ENCODE measurements at regions not wholly inside any gene's neighbourhood (a gene's known extent, or its start where the extent isn't known, plus 50 kb on each side); places are given as distances from the start of the nearest gene placed in this dataset.
"Not testable (repeated sequence)": the region's sequence is repeated elsewhere in the genome, so short reads cannot be mapped to it uniquely, and the experiment has no call there.

DNA sequence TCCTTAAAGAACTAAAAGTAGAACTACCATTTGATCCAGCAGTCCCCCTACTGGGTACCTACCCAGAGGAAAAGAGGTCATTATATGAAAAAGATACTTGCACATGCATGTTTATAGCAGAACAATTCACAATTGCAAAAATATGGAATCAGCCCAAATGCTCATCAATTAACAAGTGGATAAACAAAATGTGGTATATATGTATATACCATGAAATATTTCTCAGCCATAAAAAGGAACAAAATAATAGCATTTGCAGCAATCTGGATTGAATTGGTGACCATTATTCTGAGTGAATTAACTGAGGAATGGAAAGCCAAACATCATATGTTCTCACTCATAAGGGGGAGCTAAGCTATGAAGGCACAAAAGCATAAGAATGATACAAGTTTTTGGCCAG is 64.7 kb upstream of the KRAS start:
- intact Hi-C loops (cut with micrococcal nuclease; ENCODE audit: unreplicated experiment) = no loop called here
- Histone ChIP-seq H3K36me3 (ENCODE audit: control insufficient read depth, insufficient read depth, low read length) (no peaks in the 10 kb centered on the region), H3K9me3 (0 out of 2 replicates have a peak, but pooled peaks cover 3% of the 10 kb centered on the region), H3K4me1 (no peaks in the 10 kb centered on the region), H3K4me3 (ENCODE audit: low read depth, low read length) (no peak overlapping the region), H3K27me3 (replicated peaks; ENCODE audit: control insufficient read depth, insufficient read depth, low read length) (no peaks in the 10 kb centered on the region)
- no TSS peak for BruUV-seq (replicated peaks)
- Mint-ChIP-seq H3K36me3 (ENCODE audit: insufficient read depth, unreplicated experiment) (no peaks in the 10 kb centered on the region), H3K27me3 (ENCODE audit: insufficient read depth, unreplicated experiment) (no peaks in the 10 kb centered on the region), H3K27ac (ENCODE audit: unreplicated experiment) (no peak overlapping the region), H3K4me3 (ENCODE audit: unreplicated experiment) (no peak overlapping the region), H3K4me1 (ENCODE audit: low read depth, unreplicated experiment) (no peaks in the 10 kb centered on the region), H3K9me3 (ENCODE audit: unreplicated experiment) (peaks cover 23% of the 10 kb centered on the region)
- TF ChIP-seq, protein P1, sequence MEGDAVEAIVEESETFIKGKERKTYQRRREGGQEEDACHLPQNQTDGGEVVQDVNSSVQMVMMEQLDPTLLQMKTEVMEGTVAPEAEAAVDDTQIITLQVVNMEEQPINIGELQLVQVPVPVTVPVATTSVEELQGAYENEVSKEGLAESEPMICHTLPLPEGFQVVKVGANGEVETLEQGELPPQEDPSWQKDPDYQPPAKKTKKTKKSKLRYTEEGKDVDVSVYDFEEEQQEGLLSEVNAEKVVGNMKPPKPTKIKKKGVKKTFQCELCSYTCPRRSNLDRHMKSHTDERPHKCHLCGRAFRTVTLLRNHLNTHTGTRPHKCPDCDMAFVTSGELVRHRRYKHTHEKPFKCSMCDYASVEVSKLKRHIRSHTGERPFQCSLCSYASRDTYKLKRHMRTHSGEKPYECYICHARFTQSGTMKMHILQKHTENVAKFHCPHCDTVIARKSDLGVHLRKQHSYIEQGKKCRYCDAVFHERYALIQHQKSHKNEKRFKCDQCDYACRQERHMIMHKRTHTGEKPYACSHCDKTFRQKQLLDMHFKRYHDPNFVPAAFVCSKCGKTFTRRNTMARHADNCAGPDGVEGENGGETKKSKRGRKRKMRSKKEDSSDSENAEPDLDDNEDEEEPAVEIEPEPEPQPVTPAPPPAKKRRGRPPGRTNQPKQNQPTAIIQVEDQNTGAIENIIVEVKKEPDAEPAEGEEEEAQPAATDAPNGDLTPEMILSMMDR (IDR thresholded peaks at IDR 0.05; ENCODE audit: insufficient read depth in 1 of 2, low read depth in 1 of 2, low read length in 1 of 2, severe bottlenecking in 1 of 2, unreplicated experiment in 1 of 2) = no peak
- POLR2A ChIA-PET = no interaction called here
- DNase-seq = no peak
- CTCF ChIA-PET = no interaction called here

DNA sequence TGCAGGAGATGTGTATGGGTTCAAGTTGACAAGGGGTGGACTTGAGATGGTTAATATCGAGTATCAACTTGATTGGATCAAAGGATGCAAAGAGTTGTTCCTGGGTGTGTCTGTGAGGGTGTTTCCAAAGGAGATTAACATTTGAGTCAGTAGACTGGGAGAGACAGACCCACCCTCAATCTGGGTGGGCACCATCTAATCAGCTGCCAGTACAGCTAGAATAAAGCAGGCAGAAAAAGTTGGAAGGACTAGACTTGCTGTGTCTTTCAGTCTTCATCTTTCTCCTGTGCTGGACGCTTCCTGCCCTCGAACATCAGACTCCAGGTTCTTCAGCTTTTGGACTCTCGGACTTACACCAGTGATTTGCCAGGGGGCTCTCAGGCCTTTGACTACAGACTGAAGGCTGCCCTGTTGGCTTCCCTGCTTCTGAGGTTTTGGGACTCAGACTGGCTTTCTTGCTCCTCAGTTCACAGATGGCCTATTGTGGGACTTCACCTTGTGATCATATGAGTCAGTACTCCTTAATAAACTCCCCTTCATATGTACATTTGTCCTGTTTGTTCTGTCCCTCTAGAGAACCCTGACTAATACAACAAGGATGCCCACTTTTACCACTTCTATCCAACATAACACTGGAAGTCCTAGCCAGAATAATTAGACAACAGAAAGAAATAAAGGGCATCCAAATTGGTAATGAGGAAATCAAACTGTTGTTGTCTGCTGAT is 62.7 kb upstream of the KRAS start:
- DNase-seq; H3K36me3 ChIP-seq (ENCODE audit: control insufficient read depth, insufficient read depth, low read length); BruUV-seq (replicated peaks); H3K27me3 Mint-ChIP-seq (ENCODE audit: insufficient read depth, unreplicated experiment); H3K27ac Mint-ChIP-seq (ENCODE audit: unreplicated experiment); H3K9me3 ChIP-seq; H3K4me3 Mint-ChIP-seq (ENCODE audit: unreplicated experiment); H3K4me1 Mint-ChIP-seq (ENCODE audit: low read depth, unreplicated experiment); CTCF ChIA-PET; H3K4me3 ChIP-seq (ENCODE audit: low read depth, low read length); H3K27me3 ChIP-seq (replicated peaks; ENCODE audit: control insufficient read depth, insufficient read depth, low read length); H3K36me3 Mint-ChIP-seq (ENCODE audit: insufficient read depth, unreplicated experiment); intact Hi-C loops (cut with micrococcal nuclease; ENCODE audit: unreplicated experiment); POLR2A ChIA-PET; H3K4me1 ChIP-seq: not testable (repeated sequence)
- H3K9me3 Mint-ChIP-seq (ENCODE audit: unreplicated experiment) = peaks cover 23% of the 10 kb centered on the region

DNA sequence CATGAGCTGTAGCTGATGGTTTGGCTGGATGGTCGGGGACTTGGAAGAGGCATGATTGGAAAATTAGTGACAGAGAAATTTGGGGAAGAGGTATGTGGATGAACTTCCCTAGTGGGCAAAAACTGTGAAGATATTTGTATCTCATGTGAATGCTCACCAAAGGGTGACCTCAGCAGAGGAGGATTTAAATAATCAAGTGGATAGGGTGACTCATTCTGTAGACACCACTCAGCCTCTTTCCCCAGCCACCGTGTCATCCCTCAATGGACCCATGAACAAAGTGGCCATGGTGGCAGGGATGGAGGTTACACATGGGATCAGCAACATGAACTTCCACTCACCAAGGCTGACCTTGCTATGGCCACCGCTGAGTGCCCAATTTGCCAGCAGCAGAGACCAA is 60.8 kb upstream of the KRAS start:
- TF ChIP-seq, protein P1 (IDR thresholded peaks at IDR 0.05; ENCODE audit: insufficient read depth in 1 of 2, low read depth in 1 of 2, low read length in 1 of 2, severe bottlenecking in 1 of 2, unreplicated experiment in 1 of 2) = no peak

DNA sequence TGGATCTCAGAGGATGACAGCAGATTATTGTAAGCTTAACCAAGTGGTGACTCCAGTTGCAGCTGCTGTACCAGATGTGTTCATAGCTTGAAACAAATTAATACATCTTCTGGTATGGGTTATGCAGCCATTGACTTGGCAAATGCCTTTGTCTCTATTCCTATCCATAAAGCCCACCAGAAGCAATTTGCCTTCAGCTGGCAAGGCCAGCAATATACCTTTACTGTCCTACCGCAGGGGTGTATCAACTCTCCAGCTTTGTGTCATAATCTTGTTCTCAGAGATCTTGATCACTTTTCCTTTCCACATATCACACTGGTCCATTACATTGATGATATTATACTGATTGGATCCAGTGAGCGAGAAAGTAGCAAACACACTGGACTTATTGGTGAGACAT is 59.3 kb upstream of the KRAS start:
- Mint-ChIP-seq H3K4me1 (ENCODE audit: low read depth, unreplicated experiment) (peaks cover 14% of the 10 kb centered on the region), H3K9me3 (ENCODE audit: unreplicated experiment) (peaks cover 33% of the 10 kb centered on the region)
- H3K36me3 ChIP-seq (ENCODE audit: control insufficient read depth, insufficient read depth, low read length); BruUV-seq (replicated peaks); H3K4me3 Mint-ChIP-seq (ENCODE audit: unreplicated experiment); intact Hi-C loops (cut with micrococcal nuclease; ENCODE audit: unreplicated experiment); H3K27ac Mint-ChIP-seq (ENCODE audit: unreplicated experiment); H3K27me3 Mint-ChIP-seq (ENCODE audit: insufficient read depth, unreplicated experiment); H3K36me3 Mint-ChIP-seq (ENCODE audit: insufficient read depth, unreplicated experiment); H3K4me3 ChIP-seq (ENCODE audit: low read depth, low read length); H3K27me3 ChIP-seq (replicated peaks; ENCODE audit: control insufficient read depth, insufficient read depth, low read length); POLR2A ChIA-PET; H3K9me3 ChIP-seq; DNase-seq: not testable (repeated sequence)
- H3K4me1 ChIP-seq = peaks cover 14% of the 10 kb centered on the region; the same call in 1 of the 2 replicates
- CTCF ChIA-PET = interaction anchor here (0.6 kb wide), 1 partner anchor 1378 kb away, joined by 3 read pairs; no protein-coding TSS in a partner anchor

More for the DNA sequence above, 60.8 kb upstream of the KRAS start:
- 0 out of 2 replicates have a peak, but pooled peaks cover 3% of the 10 kb centered on the region for H3K9me3 ChIP-seq
- H3K27me3 ChIP-seq (replicated peaks; ENCODE audit: control insufficient read depth, insufficient read depth, low read length) = no peaks in the 10 kb centered on the region
- POLR2A ChIA-PET = no interaction called here
- no peaks in the 10 kb centered on the region for H3K36me3 ChIP-seq (ENCODE audit: control insufficient read depth, insufficient read depth, low read length)
- peaks cover 14% of the 10 kb centered on the region; the same call in 1 of the 2 replicates for H3K4me1 ChIP-seq
- CTCF ChIA-PET = no interaction called here
- no peak overlapping the region for H3K4me3 Mint-ChIP-seq (ENCODE audit: unreplicated experiment)
- peaks cover 25% of the 10 kb centered on the region for H3K9me3 Mint-ChIP-seq (ENCODE audit: unreplicated experiment)
- no peaks in the 10 kb centered on the region for H3K36me3 Mint-ChIP-seq (ENCODE audit: insufficient read depth, unreplicated experiment)
- no peak overlapping the region for H3K4me3 ChIP-seq (ENCODE audit: low read depth, low read length)
- BruUV-seq (replicated peaks) = no TSS peak
- H3K4me1 Mint-ChIP-seq (ENCODE audit: low read depth, unreplicated experiment) = peaks cover 14% of the 10 kb centered on the region
- no peak for DNase-seq
- intact Hi-C loops (cut with micrococcal nuclease; ENCODE audit: unreplicated experiment) = no loop called here
- H3K27ac Mint-ChIP-seq (ENCODE audit: unreplicated experiment) = no peak overlapping the region
- no peaks in the 10 kb centered on the region for H3K27me3 Mint-ChIP-seq (ENCODE audit: insufficient read depth, unreplicated experiment)
